Retinal pigment epithelial cell (primary cell): ENCODE measurements at regions not wholly inside any gene's neighbourhood (a gene's known extent, or its start where the extent isn't known, plus 50 kb on each side); places are given as distances from the start of the nearest gene placed in this dataset.

Source experiments
- DNase-seq: peaks from one replicate; pipeline ENCODE4 v3.0.0-alpha.2; 2010; ENCODE audit warnings: low read depth
- H3K4me3 ChIP-seq: 2 replicates; pipeline ENCODE4 v1.5.1; 2011; ENCODE audit warnings: mild to moderate bottlenecking, low read length, control low read depth, moderate library complexity
- CTCF ChIP-seq: conservative IDR thresholded peaks from 2 replicates; pipeline ENCODE4 v1.5.1; 2011; ENCODE audit warnings: low read depth, low read length, control low read depth, inconsistent platforms

- TF ChIP-seq CTCF, result no peak
- DNase-seq, result no peak
- no peak overlapping the region for H3K4me3 ChIP-seq
Observed at GRCh38 chr11:19587979-19588378, 124.7 kb upstream of the NAV2 start.

- H3K4me3 ChIP-seq, result no peak overlapping the region
- DNase-seq, result no peak
- TF ChIP-seq CTCF, result no peak
Observed at GRCh38 chr11:19580646-19581045, 132.0 kb upstream of the NAV2 start.

- no peak for DNase-seq
- TF ChIP-seq CTCF, result no peak
- H3K4me3 ChIP-seq, result no peak overlapping the region
Observed at GRCh38 chr11:19579957-19580356, 132.7 kb upstream of the NAV2 start.

- no peak for TF ChIP-seq CTCF
- H3K4me3 ChIP-seq, result no peak overlapping the region
- no peak for DNase-seq
Observed at GRCh38 chr11:19578871-19579270, 133.8 kb upstream of the NAV2 start.

- no peak overlapping the region for H3K4me3 ChIP-seq
- no peak for DNase-seq
- no peak for TF ChIP-seq CTCF
Observed at GRCh38 chr11:19577976-19578619, 134.5 kb upstream of the NAV2 start.

GRCh38 chr11:19577391-19577975 lies 135.2 kb upstream of the NAV2 start:
- no peak for TF ChIP-seq CTCF
- H3K4me3 ChIP-seq, result no peak overlapping the region
- DNase-seq, result no peak

GRCh38 chr11:19576903-19577302 lies 135.7 kb upstream of the NAV2 start:
- no peak overlapping the region for H3K4me3 ChIP-seq
- no peak for DNase-seq
- TF ChIP-seq CTCF, result no peak
